ENCODE measurements at regions not wholly inside any gene's neighbourhood (a gene's known extent, or its start where the extent isn't known, plus 50 kb on each side); places are given as distances from the start of the nearest gene placed in this dataset.

DNA sequence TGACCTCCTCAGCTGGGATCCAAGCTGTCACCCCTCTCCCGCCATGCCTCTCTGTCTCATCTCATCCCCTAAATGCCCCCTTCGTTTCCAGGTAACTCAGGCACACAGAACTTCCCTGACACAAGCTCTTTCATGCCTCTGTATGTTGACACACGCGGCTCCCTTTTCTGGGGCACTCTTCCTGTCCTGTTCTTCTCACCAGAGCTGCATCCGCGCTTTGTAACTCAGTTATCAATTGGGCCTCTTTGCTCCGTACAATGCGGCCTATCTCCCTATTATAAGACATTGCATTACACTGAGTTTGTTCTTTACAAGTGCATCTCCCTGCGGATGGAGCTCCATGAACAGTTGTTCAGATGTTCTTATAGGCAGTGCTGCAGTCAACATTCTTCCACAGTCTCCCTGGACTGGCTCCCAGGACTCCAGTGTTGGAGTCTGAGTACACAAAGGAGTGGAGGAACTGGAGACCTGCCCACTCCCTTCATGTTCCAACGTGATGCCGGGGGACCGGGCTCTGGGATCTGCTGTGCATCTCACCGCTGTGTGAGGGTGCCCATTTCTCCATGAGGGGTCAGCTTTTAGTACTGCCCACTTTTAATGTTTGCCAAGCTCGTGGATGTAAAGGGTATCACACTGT lies 56.9 kb upstream of the TNS3 start:
- Mint-ChIP-seq H3K27ac (peak overlapping the region; percentile 56 to 94 (median 93)), H3K9me3 (peaks cover 11% of the 10 kb centered on the region), H3K4me3 (peak overlapping the region in 1 of 3 experiments; percentile 53), H3K4me1 (peaks cover 68% of the 10 kb centered on the region), H3K27me3 (ENCODE audit: low read depth) (peaks cover 8% of the 10 kb centered on the region), H3K36me3 (ENCODE audit: low read depth) (peaks cover 8% of the 10 kb centered on the region)
- TF ChIP-seq, protein P1, sequence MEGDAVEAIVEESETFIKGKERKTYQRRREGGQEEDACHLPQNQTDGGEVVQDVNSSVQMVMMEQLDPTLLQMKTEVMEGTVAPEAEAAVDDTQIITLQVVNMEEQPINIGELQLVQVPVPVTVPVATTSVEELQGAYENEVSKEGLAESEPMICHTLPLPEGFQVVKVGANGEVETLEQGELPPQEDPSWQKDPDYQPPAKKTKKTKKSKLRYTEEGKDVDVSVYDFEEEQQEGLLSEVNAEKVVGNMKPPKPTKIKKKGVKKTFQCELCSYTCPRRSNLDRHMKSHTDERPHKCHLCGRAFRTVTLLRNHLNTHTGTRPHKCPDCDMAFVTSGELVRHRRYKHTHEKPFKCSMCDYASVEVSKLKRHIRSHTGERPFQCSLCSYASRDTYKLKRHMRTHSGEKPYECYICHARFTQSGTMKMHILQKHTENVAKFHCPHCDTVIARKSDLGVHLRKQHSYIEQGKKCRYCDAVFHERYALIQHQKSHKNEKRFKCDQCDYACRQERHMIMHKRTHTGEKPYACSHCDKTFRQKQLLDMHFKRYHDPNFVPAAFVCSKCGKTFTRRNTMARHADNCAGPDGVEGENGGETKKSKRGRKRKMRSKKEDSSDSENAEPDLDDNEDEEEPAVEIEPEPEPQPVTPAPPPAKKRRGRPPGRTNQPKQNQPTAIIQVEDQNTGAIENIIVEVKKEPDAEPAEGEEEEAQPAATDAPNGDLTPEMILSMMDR (IDR thresholded peaks at IDR 0.05; ENCODE audit: unreplicated experiment in 3 of 3), result no peak

DNA sequence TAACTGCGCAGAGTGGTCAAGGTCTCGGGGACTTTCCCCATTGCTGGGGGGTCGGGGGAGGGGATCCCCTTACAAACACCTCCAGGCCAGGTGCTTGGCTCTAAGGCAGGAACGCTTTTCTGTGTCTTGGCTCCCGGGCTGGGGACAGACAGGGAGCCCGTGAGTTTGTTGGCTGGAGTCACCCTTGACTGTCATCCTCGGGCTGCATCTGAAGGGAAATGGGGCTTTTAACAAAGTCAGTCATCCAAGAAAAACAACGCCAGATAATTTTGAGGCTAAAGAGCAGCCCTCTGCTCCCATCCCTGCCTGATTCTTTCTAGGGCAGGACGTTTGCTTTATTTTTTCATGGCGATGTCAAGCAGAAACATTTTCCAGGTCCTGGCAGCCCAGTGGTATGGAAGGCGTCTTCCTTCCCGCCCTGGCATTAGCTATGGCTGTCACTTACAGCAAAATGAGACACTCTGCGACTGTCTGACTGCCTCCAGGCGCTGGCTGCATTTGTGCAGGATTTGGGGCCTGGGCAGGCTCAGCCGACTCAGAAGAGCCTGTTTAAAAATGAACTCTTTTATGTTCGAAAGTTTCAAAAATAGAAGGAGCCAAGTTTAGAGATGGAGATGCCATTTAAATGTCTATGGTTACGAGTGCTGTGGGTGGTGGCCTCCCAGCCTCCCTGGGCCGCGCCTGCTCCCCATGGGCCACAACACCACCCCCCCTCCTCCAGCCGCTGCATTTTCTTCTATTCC lies 54.7 kb upstream of the TNS3 start:
- Mint-ChIP-seq H3K27me3 (ENCODE audit: low read depth) (peaks cover 15% of the 10 kb centered on the region), H3K4me3 (peak overlapping the region; percentile 23 to 69 (median 61)), H3K4me1 (peaks cover 73% of the 10 kb centered on the region), H3K36me3 (ENCODE audit: low read depth) (peaks cover 4% of the 10 kb centered on the region), H3K27ac (peak overlapping the region; percentile 93 to 98 (median 94)), H3K9me3 (peaks cover 5% of the 10 kb centered on the region)
- TF ChIP-seq, protein P1 (IDR thresholded peaks at IDR 0.05; ENCODE audit: unreplicated experiment in 3 of 3), result no peak

- peak overlapping the region; percentile 93 to 98 (median 94) for H3K27ac Mint-ChIP-seq
- TF ChIP-seq, protein P1 (IDR thresholded peaks at IDR 0.05; ENCODE audit: unreplicated experiment in 3 of 3), result no peak
Measured at GRCh38 chr7:47636081-47636432, 54.1 kb upstream of the TNS3 start.

GRCh38 chr7:47635091-47636080 lies 53.5 kb upstream of the TNS3 start:
- peak overlapping the region; percentile 42 to 56 (median 54) for H3K4me3 Mint-ChIP-seq
- H3K9me3 Mint-ChIP-seq, result no peaks in the 10 kb centered on the region
- peaks cover 15% of the 10 kb centered on the region for H3K27me3 Mint-ChIP-seq (ENCODE audit: low read depth)
- TF ChIP-seq, protein P1 (IDR thresholded peaks at IDR 0.05; ENCODE audit: unreplicated experiment in 3 of 3), result no peak
- no peaks in the 10 kb centered on the region for H3K36me3 Mint-ChIP-seq (ENCODE audit: low read depth)
- peak overlapping the region; percentile 93 to 98 (median 94) for H3K27ac Mint-ChIP-seq
- H3K4me1 Mint-ChIP-seq, result peaks cover 69% of the 10 kb centered on the region

More at GRCh38 chr7:47636081-47636432, 54.1 kb upstream of the TNS3 start:
- peaks cover 15% of the 10 kb centered on the region for H3K27me3 Mint-ChIP-seq (ENCODE audit: low read depth)
- H3K36me3 Mint-ChIP-seq (ENCODE audit: low read depth), result peaks cover 4% of the 10 kb centered on the region
- H3K9me3 Mint-ChIP-seq, result peaks cover 5% of the 10 kb centered on the region
- H3K4me3 Mint-ChIP-seq, result no peak overlapping the region
- peaks cover 76% of the 10 kb centered on the region for H3K4me1 Mint-ChIP-seq

DNA sequence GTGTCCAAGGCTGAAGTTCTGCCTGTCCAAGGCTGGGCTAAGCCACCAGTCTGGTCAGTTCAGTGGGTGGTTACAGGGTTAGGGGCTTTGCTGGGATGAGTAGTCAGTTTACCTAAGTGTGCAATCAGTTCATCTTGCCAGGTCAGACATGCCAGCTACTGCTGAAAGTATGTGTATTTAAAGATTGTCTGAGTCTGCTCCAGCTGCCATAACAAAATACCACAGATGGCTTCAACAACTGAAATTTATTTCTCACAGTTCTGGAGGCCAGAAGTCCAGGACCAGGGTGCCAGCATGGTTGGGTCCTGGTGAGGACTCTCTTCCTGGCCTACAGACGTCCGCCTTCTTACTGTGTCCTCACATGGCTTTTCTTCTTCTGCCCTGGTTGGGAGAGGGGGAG lies 52.4 kb upstream of the TNS3 start:
- H3K27ac Mint-ChIP-seq, result peak overlapping the region; percentile 14 to 98 (median 94)
- no peaks in the 10 kb centered on the region for H3K9me3 Mint-ChIP-seq
- H3K27me3 Mint-ChIP-seq (ENCODE audit: low read depth), result peaks cover 15% of the 10 kb centered on the region
- H3K4me1 Mint-ChIP-seq, result peaks cover 59% of the 10 kb centered on the region
- no peaks in the 10 kb centered on the region for H3K36me3 Mint-ChIP-seq (ENCODE audit: low read depth)
- no peak overlapping the region for H3K4me3 Mint-ChIP-seq
- TF ChIP-seq, protein P1 (IDR thresholded peaks at IDR 0.05; ENCODE audit: unreplicated experiment in 3 of 3), result no peak
